GM19238 (cell line): ENCODE measurements at regions not wholly inside any gene's neighbourhood (a gene's known extent, or its start where the extent isn't known, plus 50 kb on each side); places are given as distances from the start of the nearest gene placed in this dataset.
"Not testable (repeated sequence)": the region's sequence is repeated elsewhere in the genome, so short reads cannot be mapped to it uniquely, and the experiment has no call there.

Source experiments
- DNase-seq: peaks from one replicate; pipeline ENCODE4 v3.0.0; 2011; ENCODE audit warnings: low spot score; ENCODE audit not compliant: insufficient read length

GRCh38 chr1:199821029-199821779, 206.3 kb upstream of the NR5A2 start:
- no peak for DNase-seq

DNA sequence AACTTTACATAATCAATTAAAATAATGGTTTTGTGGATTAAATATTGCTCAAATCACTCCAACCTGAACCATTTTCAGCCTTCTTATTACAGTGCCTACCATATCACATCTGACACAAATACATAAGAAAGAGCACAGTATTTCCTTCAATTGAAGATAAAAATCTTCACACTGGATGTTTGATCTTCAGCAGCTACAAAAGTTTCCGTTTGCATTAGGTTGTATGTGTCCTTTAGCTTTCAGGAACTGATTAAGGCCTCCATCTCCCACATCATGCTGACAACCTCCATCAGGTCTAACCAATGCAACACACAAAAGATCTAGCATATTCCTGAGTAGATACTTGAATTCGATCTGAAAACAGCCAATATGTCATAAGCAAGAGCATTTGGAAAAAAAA, 195.1 kb upstream of the NR5A2 start:
- no peak for DNase-seq

DNA sequence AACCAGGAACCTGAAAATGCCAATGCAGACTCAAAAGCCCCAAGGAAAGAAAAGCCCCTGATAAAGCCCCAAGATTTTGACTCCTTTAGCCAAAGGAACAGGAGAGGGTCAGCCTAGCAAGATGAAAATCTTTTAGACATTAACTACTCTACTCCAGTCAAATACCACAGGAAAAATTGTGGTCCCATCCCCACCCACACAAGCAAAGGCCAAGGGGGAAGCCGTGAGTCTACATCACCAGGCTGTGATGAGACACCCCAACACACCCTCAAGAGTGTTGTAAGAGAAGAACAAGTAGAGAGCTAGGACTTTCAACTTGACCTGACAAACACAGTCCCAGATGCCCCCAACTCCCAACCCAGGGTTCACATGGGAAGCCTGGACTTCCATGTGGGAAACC, 192.8 kb upstream of the NR5A2 start:
- no peak for DNase-seq

- no peak for DNase-seq
Measured at GRCh38 chr1:199836430-199836829, 191.1 kb upstream of the NR5A2 start.

GRCh38 chr1:199837321-199837720, 190.2 kb upstream of the NR5A2 start:
- DNase-seq: no peak

GRCh38 chr1:199839608-199840007, 187.9 kb upstream of the NR5A2 start:
- not testable (repeated sequence) for DNase-seq

DNA sequence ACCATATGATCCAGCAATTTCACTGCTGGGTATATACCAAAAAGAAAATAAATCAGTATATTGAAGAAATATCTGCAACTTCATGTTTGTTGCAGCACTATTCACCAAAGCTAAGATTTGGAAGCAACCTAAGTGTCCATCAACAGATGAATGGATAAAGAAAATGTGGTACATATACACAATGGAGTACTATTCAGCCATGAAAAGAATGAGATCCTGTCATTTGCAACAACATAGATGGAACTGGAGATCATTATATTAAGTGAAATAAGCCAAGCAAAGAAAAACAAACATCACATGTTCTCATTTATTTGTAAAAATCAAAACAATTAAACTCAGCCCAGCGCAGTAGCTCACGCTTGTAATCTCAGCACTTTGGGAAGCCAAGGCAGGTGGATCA, 184.4 kb upstream of the NR5A2 start:
- DNase-seq: not testable (repeated sequence)

- no peak for DNase-seq
Measured at GRCh38 chr1:199843861-199844260, 183.6 kb upstream of the NR5A2 start.

GRCh38 chr1:199847021-199847420, 180.5 kb upstream of the NR5A2 start:
- no peak for DNase-seq

GRCh38 chr1:199851439-199852140, 175.9 kb upstream of the NR5A2 start:
- no peak for DNase-seq

GRCh38 chr1:199854686-199855321, 172.7 kb upstream of the NR5A2 start:
- no peak for DNase-seq

DNA sequence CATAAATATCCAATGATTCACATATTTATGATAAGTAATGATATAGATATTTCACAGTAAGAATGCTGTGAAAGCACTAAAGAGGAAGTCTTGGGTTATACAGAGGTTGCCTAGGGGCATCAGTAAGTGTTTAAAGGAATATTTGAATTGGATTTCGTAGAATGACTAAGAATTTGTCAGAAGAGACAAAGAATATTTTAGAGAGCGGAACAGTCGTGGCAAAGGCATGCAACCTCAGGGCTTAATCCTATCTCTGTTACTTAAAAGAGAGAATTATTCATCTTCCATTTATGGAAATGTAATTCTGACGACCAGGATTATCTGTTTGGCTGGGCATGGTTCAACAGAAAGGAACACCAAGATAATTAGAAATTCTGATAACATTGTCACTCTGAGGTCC, 171.9 kb upstream of the NR5A2 start:
- no peak for DNase-seq

GRCh38 chr1:199856216-199856780, 171.2 kb upstream of the NR5A2 start:
- DNase-seq: no peak

DNA sequence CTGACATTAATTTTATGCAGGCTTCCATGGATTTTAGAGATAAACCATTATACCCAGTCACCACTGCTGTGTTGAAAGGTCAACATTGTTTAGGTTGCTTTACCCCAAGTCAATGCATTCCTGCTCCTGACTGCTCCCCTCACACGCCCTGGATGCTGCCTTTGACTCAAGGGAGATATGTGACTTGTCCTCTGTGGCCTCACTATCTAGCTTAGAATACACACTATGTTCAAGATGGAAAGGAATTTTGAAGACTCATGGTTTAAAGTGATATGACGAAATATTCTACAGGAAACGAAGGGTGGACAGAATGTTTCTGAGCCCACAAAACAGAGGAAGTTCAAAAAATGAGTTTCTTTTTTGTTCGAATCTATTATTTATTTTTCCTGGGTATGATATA, 170.4 kb upstream of the NR5A2 start:
- DNase-seq: no peak

DNA sequence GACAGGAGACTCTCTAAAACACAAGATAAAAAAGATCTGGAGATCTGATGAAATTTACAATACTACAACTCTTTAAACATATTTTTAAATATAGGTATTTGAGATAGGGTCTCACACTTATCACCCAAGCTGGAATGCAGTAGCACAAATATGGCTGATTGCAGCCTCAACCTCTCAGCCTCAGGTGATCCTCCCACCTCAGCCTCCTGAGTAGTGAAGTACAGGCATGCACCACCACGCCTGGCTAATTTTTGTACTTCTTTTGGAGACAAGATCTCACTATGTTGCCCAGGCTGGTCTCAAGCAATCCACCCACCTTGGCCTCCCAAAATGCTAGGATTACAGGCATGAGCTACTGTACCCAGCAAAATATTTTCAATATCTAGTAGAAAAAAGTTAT, 170.0 kb upstream of the NR5A2 start:
- no peak for DNase-seq

- DNase-seq: no peak
Measured at GRCh38 chr1:199858171-199858570, 169.3 kb upstream of the NR5A2 start.

DNA sequence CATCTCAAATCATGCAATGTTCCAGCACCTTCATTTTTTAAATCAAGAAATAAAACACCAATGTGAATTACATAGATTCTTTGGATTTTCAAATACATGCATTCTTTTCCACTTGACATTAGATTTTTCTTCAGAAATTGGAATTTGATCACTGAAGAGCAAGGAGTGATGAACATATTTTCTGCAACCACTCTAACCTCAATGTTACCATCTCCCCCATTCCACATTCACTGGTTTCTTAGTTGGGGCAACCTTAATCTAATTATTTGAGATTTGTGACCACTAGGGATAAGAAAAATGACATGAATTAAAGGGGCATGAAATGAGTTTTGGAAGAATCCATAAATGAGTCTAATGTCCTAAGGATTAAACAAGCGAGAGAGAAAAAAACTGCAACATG, 168.7 kb upstream of the NR5A2 start:
- DNase-seq: no peak

- DNase-seq: no peak
Measured at GRCh38 chr1:199859491-199859933, 168.0 kb upstream of the NR5A2 start.

DNA sequence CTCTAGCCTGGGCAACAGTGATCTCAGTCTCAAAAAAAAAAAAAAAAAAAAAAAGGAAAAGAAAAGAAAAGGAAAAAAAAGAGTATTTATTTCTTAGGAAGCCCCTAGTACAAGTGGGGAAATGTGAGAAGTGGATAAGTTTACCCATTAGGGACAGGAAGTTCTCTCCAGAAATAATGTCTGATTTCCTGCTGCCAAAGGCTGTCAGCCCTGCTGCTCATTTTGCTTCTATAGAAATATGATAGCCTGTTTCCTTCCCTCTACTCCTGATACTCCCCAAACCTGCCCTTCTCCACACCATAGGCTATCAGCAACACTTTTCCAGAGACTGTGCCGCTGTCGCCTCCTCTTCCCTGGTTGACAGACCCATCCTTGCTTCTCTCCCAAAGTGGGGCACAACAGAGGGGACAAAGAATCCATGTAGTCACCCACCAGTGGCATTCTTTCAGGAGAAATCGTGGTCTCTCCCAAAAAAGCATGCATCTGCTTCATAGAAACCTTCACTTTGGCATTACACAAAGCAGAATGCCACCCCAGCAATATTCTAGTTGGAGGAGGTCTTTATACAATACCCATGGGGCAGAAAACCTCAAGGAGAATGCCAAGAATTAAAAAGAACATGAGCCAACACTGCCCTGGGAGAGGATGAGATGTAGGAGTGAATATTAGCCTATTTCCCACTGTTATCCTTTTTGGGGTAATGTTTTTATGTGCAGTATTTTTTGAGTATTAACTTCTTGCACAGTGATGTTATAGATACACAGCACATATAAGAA, 166.3 kb upstream of the NR5A2 start:
- no peak for DNase-seq

DNA sequence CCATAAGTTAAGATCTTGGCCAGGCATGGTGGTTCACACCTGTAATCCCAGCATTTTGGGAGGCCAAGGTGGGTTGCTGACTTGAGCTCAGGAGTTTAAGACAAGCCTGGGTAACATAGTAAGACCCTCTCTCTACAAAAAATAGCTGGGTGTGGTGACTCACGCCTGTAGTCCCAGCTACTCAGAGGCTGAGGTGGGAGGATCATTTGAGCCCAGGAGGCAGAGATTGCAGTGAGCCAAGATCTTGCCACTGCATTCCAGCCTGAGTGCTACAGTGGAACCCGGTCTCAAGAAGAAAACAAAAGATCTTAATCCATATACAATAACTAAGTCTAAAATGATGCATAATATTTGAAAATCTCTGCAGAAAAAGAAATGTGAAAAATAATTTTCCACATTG, 165.5 kb upstream of the NR5A2 start:
- DNase-seq: no peak

GRCh38 chr1:199866210-199866617, 161.3 kb upstream of the NR5A2 start:
- no peak for DNase-seq
